Right forelimb (tissue), 1 donor: ENCODE measurements at regions not wholly inside any gene's neighbourhood (a gene's known extent, or its start where the extent isn't known, plus 50 kb on each side); places are given as distances from the start of the nearest gene placed in this dataset.
"Not testable (repeated sequence)": the region's sequence is repeated elsewhere in the genome, so short reads cannot be mapped to it uniquely, and the experiment has no call there.

Source experiments
- DNase-seq: peaks from one replicate; pipeline ENCODE4 v3.0.0-alpha.2; 2018

DNA sequence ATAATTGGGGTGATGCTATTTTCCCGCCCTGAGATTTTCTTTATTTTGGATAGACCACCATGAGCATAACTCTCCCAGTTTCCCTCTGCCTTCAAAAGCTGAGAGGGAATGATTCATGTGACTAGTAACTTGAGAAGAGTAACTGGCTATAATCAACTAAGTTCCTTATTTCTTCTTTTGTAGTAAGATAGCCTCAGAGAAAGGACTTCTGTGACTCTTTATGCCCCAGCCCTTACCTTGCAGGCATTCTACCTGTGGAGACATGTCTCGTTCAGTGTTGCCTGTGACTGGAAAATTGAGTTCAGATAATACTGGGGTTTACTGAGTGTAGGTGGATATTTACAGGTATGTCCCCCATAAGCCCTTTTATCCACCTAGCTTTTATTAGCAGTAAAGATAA lies 715.4 kb upstream of the HS3ST1 start:
- no peak for DNase-seq

DNA sequence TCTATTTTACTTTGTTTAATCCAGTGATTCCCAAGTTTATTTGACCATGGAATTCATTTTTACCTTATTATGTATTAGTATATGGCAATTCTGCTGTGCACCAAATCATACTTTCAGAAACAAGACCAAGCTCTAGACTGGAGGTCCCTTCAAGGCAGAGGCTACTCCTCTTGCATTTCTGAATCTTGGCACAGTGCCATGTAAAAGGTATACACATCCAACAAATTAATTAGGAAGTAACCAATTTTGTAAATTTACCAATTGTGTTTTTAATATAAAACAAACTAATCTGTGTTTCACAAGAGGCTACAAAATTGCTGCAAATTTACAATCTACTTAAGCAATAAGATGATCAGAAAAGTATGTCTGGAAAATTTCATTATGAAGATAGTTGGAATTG lies 712.2 kb upstream of the HS3ST1 start:
- no peak for DNase-seq

DNA sequence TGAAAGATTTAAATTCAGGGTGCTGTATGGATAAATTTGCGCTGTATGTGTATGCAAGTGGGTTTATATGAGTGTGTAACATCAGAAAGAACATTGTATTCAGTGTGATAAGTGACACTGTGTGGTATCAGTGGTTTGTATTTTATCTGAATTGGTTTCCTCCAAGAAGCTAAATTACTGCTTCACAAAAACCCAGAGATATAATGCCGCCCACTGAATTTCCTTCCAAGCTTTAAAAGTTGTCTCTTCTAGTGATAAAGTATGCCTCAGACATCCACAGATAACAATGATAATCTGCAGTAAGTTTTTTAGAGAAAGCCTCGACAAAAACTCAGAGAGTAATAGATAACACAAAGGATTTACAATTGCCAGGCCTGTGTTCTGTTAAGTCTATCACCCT lies 710.6 kb upstream of the HS3ST1 start:
- no peak for DNase-seq

DNA sequence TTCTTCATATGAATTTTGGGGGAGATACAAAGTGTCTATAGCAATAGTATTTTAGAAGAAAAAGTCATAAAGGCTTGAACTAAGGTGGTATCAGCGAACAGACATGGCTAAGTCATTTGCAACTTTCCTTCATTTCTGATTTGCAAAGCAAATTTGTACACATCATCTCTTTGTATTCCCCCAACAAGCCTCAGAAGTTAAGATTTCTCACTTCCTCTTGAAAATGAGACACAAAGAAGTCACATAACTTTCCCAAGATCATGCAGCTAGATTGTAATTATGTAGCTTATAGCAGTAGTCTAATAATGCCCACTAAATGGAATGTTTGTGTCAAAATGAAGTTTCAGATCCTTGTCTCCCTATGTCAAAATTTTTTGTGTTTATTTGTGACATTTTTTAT lies 709.8 kb upstream of the HS3ST1 start:
- no peak for DNase-seq

DNA sequence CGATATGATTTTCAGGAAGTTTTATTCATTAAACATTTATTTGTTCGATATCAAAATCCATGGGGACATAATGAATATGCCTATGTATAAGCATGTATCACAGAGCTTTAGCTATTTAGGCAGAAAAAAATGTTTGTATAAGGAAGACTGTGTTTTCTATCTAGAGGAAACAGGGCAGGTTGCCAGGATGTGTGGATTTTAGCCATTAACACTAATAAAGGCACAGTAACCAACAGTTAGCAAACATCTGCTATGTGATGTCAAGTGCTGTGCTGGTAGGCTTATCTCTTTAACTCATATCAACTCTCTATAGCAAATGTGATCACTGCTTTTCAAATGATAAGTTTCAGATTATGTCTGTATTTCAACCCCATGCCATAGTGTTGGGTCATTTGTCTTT lies 708.9 kb upstream of the HS3ST1 start:
- DNase-seq, result no peak

DNA sequence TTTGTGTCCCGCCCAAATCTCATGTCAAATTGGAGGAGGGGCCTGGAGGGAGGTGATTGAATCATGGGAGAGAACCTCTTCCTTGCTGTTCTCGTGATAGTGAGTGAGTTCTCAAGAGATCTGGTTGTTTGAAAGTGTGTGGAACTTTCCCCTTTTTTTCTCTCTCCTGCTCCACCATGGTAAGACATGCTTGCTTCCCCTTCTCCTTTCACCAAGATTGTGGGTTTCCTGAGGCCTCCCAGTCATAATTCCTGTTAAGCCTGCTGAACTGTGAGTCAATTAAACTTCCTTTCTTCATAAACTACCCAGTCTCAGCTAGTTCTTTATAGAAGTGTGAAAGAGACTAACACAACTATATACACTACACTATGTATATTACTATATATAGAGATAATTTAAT lies 697.8 kb upstream of the HS3ST1 start:
- DNase-seq, result no peak

DNA sequence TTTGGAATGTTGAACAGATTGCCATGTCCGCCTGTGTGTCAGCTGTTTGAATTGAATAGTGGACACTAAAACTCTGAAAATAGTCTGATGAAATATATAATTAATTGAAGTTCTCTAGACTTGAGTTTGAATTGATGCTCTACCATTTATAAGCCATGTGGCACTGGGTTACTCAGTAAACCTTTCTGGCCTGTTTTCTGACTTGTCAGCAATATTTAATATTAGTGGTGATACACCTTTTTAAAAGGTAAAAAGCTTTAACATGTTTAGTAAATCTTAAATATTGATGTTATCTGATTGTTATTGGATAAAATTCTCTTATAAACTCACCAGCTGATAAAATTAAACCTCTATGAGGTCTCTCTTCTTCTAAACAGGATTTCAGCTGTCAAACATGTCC lies 695.4 kb upstream of the HS3ST1 start:
- no peak for DNase-seq

DNA sequence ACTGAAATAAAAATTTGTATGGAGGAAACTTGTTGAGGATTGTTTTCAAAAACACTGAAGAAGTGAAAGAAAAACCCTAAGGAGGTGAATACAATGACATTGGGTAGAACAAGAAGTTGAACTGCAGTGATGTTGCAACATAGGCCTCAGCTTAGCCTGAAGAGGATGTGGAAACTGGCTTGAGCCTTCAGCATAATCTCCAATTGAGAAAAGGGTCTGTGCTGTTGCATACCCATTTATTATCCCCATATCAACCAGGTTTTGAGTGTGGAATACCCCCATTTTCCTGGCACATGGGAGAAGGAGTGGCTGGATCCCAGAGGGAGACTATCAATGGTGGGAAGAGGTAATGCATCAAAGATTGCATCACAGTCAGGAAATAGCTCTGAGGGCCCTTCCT lies 695.0 kb upstream of the HS3ST1 start:
- DNase-seq, result no peak

DNA sequence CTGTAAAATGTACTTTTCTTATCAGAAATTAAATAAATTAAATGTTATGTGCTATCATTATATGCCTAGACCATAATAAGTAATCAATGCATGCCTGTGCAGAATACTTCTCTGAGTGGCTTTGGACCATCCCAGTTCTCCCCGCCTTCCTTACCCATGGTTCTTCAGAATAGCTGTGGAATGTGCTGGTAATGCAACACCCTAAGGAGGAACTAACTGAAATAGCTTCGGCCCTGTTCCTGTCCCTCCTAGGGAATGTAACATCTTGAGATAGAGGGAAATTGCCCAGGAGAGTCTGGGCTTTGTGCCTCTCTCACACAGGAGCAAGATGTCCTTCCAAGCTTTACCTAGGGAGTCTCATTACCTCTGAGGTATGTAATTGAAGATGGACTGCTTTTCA lies 693.6 kb upstream of the HS3ST1 start:
- no peak for DNase-seq

DNA sequence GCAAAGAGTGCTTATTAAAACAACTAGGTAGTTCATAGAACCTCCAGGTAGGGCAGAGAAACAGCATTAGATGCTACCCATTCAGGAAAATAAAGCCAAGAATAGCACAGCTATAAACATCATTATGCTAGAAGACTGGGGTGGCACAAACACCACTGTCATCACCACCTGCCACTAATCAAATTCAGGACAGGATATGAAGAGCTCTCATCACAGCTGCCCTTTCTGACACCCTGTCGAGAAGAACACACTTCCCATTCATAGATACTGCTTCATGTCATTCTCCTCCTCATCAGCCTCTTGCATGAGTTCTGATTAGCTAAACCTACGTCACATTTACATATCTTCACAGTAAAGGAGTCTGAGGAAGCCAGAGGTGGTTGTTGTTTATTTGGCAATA lies 692.3 kb upstream of the HS3ST1 start:
- no peak for DNase-seq

DNA sequence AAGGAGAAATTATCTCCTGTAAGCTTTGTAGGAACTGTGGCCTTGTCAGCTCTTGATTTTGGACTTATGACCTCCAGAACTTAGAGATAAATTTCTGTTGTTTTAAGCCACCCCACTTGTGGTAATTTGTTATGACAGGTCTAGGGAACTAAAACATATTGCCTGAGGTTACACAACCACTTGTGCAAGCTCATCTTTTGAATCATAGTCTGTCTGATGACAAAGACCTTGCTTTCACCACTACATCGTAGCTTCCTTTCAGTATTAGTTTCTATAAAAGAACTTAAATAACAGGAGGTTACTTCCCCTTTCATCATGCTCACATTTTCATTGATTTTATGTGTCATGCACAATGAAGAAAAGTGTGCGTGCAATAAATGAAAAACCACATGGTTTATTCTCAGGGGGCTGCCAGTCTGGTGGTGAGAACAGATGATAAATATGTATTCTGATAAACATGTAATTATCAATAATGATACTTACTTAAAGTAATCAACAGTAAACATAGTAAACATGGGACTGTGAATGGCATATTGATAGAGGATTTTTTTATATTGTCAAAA lies 690.0 kb upstream of the HS3ST1 start:
- DNase-seq, result no peak

DNA sequence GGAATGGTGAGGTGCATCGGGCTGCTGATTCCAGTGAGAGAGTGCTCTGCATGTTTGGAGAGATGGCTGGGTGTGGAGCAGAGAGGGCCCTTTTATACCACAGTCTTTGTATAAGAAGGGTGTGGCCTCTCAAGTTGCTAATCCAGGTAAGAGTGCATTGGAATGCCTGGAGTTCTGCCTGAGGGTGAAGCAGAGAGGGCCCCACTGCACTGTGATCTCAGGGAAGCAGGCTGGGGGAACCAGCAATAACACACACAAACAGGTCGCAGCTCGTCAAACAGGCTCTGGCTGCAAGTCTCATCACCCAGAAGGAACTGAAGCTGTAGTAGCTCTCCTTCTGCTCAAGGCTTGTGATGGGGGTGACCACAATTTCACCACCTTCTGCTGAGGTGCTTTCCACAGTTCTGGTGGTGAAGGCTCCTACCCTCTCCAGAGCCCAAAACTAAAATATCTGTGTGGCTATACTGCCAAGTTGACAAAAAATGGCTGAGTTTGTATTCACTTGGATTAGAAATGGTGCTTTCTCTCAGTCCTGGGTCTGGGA lies 687.4 kb upstream of the HS3ST1 start:
- DNase-seq, result no peak

DNA sequence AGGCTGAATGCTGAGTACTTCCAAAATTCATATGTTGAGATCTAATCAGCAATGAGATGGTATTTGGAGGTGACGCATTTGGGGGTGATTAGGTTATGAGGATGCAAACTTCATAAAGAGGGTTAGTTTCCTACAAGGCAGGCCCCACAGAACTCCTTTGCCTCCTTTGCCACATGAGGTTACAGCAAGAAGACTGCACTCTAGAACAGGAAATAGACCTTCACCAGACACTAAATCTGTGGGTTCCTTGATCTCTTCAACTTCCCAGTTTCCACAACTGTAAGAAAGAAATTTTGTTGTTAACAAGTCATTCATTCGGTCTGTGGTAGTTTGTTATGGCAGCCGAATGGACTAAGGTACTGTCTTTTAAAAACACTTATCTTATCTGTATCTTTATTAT lies 681.9 kb upstream of the HS3ST1 start:
- no peak for DNase-seq

DNA sequence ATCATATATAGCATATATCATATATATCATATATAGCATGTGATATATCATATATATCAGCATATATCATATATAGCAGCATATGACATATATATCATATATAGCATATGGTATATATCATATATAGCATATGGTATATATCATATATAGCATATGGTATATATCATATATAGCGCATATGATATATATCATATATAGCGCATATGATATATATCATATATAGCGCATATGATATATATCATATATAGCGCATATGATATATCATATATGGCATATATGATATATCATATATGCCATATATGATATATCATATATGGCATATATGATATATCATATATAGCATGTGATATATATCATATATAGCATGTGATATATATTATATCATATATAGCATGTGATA lies 680.4 kb upstream of the HS3ST1 start:
- not testable (repeated sequence) for DNase-seq

DNA sequence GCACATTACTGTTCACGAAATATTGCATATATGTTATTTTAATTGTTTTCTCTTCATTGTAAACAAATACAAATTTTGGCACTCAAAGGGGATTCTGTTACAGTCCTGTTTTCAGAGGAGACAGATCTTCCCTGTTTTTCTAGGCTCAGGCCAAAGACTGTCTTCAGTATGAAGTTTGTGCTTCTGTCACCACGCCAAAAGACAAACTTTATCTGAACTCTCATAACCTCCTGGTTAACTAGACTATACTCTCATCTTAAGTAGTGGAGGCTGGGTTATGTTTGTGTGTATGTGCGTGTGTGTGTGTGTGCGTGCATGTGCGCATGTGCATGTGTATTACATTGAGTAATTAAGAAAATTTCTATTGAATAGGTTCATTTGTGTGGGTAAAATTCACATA lies 676.8 kb upstream of the HS3ST1 start:
- no peak for DNase-seq

DNA sequence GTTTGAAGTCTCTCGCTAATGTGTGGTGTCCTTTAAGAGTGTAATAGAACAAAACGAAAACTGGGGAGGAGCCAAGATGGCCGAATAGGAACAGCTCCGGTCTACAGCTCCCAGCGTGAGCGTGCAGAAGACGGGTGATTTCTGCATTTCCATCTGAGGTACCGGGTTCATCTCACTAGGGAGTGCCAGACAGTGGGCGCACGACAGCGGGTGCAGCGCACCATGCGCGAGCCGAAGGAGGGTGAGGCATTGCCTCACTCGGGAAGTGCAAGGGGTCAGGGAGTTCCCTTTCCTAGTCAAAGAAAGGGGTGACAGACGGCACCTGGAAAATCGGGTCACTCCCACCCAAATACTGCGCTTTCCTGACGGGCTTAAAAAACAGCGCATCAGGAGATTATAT lies 661.2 kb upstream of the HS3ST1 start:
- not testable (repeated sequence) for DNase-seq

DNA sequence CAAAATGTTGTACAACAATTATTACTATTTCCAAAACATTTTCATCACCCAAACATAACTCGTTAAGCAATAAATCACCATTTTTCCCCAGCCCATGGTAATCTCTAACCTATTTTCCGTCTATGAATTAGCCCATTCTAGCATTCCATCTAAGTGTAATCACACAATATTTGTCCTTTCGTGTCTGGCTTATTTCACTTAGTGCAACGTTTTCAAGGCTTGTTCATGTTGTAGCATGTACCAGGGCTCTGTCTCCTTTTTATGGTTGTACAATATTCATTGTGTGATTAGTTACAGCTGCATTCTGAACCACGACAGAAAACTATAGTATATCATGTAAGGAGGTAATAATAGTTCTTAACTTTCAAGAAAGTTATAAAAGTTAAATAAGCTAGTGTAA lies 656.0 kb upstream of the HS3ST1 start:
- DNase-seq, result no peak

DNA sequence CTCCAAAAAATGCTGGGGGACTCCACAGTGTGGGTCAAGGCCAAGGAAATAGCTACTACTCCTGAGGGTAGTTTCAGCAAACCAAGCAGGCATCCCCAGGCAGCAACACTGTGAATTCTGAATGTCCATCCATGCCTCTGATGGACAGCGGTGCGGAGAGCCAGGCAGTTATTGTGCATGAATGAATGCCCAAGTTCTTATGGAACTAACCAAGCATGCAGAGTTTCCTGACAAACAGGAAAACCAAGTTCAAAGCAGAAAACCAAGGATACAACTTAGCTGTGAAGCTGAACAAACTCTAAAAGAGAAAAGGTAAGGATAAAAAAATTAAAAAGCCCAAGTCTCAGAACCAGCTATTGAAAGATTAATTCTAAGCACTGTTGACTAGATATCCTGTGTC lies 642.6 kb upstream of the HS3ST1 start:
- no peak for DNase-seq

DNA sequence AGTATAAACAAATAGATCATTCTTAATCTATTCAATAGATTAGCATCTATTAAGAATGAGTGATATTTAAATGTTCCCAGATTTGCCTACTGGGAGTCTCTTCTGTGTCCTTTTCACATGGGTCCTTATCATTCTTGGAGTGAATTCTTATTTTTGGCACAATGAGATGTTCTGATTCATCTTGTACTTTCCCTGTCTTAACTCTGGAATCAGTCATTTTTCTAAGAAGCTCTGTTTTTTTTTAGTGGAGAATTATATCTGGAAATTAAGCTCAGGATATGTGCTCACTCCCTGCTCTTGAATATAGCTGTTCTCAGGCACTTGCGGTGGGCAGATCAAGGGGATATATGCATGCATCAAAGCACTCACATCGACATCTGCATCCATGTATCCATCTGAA lies 625.3 kb upstream of the HS3ST1 start:
- DNase-seq, result no peak

DNA sequence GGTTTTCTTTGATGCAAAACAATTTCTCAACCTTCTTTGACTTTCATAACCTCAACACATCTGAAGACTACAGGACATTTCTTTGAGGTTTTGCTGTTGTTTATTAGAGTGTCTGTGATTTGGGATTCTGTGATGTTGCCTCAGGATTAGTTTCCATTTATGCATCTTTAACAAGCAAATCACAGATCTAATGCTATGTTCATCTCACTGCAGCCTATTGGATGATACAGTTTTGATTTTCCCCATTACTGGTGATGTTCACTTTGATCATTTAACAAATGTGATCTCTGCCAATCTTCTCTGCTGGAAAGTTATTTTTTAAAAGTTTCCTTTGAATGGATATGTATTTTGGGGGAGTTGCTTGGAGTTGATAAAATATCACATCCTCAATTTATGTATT lies 624.9 kb upstream of the HS3ST1 start:
- DNase-seq, result no peak

DNA sequence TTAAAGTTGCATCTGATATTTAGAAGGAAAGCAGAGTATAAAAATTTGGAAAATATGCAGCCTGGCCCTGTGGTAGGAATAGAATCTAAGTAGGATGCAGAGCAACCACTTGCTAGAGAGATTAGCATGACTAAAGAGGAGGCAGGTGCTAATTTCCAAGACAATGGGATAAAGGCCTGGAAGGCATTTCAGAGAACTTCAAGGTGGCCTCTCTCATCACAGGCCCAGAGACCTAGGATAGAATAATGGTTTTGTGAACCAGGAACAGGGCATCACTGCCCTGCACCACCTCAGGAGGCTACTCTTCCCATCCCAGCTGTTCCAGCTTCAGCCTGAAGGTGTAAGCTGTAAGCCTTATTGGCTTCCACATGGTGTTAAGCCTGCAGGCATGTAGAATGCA lies 621.7 kb upstream of the HS3ST1 start:
- DNase-seq, result no peak

DNA sequence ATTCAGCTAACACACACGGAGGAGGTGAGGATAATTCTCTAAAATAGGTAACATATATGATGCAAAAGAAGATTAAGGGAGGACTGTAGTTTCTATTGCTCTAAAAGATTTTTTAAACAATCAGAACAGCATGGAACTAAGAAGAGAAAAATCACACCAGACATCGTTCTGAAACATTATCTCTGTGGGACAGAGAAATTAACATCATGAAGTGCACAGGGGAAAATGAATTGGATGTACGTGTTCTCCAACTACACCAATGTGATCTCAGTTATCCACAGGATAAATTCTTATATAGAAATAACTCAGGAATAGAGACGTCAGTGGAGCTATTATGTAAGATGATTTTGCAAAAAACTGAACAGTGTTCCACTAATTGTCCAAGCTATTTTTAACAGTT lies 614.1 kb upstream of the HS3ST1 start:
- no peak for DNase-seq

DNA sequence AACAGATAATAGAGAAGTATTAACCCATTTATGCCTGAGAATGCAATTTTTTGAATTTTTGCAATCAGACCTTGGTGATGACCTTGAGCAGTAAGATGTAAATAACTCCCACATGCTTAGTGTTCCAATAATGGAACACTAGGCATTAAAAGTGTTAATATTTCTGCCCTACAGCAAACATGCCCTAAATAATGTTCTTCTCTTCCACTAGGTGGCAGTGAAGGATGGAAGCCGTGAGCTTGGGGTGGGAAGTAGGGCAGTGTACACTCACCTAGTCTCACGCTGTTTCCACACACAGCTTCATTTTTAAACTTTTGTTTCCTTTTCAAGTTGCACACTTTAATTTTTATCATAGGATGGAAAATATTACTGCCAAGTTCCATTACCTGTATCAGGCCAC lies 613.1 kb upstream of the HS3ST1 start:
- no peak for DNase-seq

DNA sequence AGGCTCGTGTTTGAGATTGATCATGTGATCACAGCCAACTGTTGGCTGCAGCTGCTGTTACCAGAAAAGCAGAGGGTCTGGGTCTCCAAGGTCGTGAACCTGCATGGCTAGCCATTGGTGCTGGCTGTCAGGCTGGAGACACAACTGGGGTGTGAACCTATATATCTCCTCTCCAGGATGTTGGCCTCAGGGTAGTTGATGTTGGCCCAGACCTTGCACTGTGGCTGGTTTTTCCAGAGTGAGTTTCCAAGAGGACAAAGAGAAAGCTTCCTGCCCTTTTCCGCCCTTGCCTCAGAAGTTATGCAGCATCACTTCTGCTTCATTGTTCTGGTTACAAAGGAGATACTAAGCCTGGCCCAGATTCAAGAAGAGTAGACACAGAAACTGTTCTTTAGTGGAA lies 607.8 kb upstream of the HS3ST1 start:
- DNase-seq, result no peak

DNA sequence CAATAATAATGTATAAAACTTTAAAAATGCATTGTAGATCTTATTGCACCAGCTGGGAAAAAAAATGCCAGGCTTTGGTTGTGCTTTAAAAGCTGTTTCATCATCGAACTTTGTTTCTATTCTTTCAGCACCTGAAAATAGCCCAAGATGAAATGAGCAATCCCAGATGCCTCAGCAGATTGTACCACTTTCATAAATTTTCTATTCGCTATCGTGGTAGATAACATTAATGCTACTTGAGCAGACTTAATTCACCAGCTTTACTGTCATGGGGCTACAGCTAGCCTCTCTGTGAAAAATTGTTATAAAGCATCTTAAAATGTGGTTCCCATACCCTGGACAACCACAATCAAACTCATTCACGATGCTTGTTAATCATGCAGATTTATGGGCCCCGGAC lies 599.6 kb upstream of the HS3ST1 start:
- no peak for DNase-seq

DNA sequence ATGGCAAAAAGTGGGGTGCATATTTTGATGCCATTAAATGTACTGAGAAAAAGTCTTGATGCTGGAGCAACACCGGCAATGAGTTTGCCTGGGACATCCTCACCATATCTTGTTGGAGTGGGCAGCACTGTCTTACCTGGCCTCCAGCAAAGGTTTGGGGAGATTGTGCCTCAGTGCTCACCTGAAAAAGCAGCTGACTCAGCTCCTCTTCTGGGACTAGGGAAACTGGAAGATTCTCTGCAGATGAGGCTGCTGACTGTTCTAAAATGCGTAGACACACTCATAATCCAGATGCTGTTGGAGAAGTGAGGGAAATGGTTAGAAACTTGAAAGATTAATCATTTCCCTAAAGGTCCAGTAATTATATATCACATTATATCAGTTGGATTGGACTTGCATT lies 593.7 kb upstream of the HS3ST1 start:
- no peak for DNase-seq
